ENCODE measurements at regions not wholly inside any gene's neighbourhood (a gene's known extent, or its start where the extent isn't known, plus 50 kb on each side); places are given as distances from the start of the nearest gene placed in this dataset.

DNA sequence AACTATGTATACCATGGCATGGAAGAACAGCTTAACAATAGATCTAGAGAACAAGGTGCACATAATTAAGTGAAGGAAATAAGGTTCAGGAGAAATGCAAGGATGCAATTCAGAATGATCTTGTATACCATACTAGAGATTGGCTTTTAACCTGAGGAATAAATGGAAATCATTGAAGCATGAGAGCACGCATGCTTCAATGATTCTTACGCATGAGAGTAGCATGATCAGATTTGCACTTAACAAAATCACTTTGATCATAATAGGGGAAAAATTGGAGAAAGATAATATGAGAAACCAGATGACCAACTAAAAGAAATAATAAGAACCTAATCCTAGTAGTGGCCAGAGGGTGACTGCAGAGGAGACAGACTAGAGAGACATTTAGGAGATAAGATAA is 133.3 kb upstream of the FSCB start:
- H2AFZ ChIP-seq (ENCODE audit: low read length), result no peak overlapping the region
- H3K27me3 ChIP-seq (ENCODE audit: control insufficient read depth, insufficient read depth, low read length), result no peaks in the 10 kb centered on the region
- no peak overlapping the region for H3K9ac ChIP-seq (ENCODE audit: insufficient read depth, low read length)
- H3K36me3 ChIP-seq (ENCODE audit: control insufficient read depth, insufficient read depth, low read length), result no peaks in the 10 kb centered on the region
- H3K27ac ChIP-seq (ENCODE audit: insufficient read depth, low read length), result no peak overlapping the region
- no peaks in the 10 kb centered on the region for H3K9me3 ChIP-seq (ENCODE audit: control insufficient read depth, insufficient read depth, low read depth, low read length)
- H3K4me3 ChIP-seq (replicated peaks in 1 of 4; ENCODE audit: control extremely low read depth in 1 of 4, insufficient read depth in 1 of 4, low read depth in 3 of 4, low read length in 4 of 4), result no peak overlapping the region
- no peak overlapping the region for H3K4me2 ChIP-seq (ENCODE audit: extremely low read depth, insufficient read depth, low read length)
- H4K20me1 ChIP-seq (ENCODE audit: control insufficient read depth, extremely low read depth, insufficient read depth, low read length), result no peaks in the 10 kb centered on the region
- TF ChIP-seq, protein P1, sequence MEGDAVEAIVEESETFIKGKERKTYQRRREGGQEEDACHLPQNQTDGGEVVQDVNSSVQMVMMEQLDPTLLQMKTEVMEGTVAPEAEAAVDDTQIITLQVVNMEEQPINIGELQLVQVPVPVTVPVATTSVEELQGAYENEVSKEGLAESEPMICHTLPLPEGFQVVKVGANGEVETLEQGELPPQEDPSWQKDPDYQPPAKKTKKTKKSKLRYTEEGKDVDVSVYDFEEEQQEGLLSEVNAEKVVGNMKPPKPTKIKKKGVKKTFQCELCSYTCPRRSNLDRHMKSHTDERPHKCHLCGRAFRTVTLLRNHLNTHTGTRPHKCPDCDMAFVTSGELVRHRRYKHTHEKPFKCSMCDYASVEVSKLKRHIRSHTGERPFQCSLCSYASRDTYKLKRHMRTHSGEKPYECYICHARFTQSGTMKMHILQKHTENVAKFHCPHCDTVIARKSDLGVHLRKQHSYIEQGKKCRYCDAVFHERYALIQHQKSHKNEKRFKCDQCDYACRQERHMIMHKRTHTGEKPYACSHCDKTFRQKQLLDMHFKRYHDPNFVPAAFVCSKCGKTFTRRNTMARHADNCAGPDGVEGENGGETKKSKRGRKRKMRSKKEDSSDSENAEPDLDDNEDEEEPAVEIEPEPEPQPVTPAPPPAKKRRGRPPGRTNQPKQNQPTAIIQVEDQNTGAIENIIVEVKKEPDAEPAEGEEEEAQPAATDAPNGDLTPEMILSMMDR (conservative IDR thresholded peaks at IDR 0.05 in 1 of 2, IDR thresholded peaks at IDR 0.05 in 1 of 2; ENCODE audit: low read depth in 1 of 2, low read length in 2 of 2), result no peak
- TF ChIP-seq EZH2 (IDR thresholded peaks at IDR 0.05; ENCODE audit: low read length, missing control alignments), result no peak
- no peaks in the 10 kb centered on the region for H3K79me2 ChIP-seq (ENCODE audit: control insufficient read depth, insufficient read depth, low read length)
- H3K4me1 ChIP-seq (ENCODE audit: control insufficient read depth, extremely low read depth, insufficient read depth, low read length), result no peaks in the 10 kb centered on the region
- no peak for DNase-seq (ENCODE audit: low read depth in 2 of 2)

DNA sequence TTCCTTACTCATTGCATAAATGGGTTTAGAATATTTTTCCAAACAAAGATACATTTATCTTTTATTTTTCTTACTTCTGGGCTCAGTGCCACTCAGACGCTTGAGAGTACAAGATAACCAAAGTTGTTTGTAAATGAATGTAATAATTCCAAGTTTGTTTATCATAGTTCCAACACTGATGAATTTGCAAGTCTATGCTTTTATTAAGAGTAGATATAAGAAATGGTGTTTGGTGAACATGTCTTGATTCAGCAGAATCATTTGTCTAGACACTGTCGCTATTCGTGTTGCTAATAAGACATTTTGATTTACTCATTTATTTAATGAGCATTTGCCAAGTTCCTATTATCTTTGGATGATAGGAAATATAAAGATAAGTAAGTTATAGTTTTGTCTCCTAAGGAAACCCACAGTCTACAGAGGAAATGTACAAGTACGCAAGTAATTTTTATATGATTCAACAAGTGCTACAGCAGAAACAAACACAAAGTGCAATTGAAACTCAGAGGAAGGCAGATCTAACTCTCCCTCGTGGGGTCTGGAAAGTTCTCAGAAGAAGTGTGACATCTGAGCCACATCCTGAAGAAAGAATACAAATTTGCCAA is 132.8 kb upstream of the FSCB start:
- TF ChIP-seq, protein P1 (conservative IDR thresholded peaks at IDR 0.05 in 1 of 2, IDR thresholded peaks at IDR 0.05 in 1 of 2; ENCODE audit: low read depth in 1 of 2, low read length in 2 of 2), result no peak
- TF ChIP-seq EZH2 (IDR thresholded peaks at IDR 0.05; ENCODE audit: low read length, missing control alignments), result no peak
- DNase-seq (ENCODE audit: low read depth in 2 of 2), result no peak
- H3K27me3 ChIP-seq (ENCODE audit: control insufficient read depth, insufficient read depth, low read length), result no peaks in the 10 kb centered on the region
- H2AFZ ChIP-seq (ENCODE audit: low read length), result no peak overlapping the region
- H3K4me1 ChIP-seq (ENCODE audit: control insufficient read depth, extremely low read depth, insufficient read depth, low read length), result no peaks in the 10 kb centered on the region
- no peaks in the 10 kb centered on the region for H4K20me1 ChIP-seq (ENCODE audit: control insufficient read depth, extremely low read depth, insufficient read depth, low read length)
- H3K9me3 ChIP-seq (ENCODE audit: control insufficient read depth, insufficient read depth, low read depth, low read length), result no peaks in the 10 kb centered on the region
- H3K4me3 ChIP-seq (replicated peaks in 1 of 4; ENCODE audit: control extremely low read depth in 1 of 4, insufficient read depth in 1 of 4, low read depth in 3 of 4, low read length in 4 of 4), result no peak overlapping the region
- H3K79me2 ChIP-seq (ENCODE audit: control insufficient read depth, insufficient read depth, low read length), result no peaks in the 10 kb centered on the region
- no peak overlapping the region for H3K9ac ChIP-seq (ENCODE audit: insufficient read depth, low read length)
- H3K36me3 ChIP-seq (ENCODE audit: control insufficient read depth, insufficient read depth, low read length), result no peaks in the 10 kb centered on the region
- no peak overlapping the region for H3K4me2 ChIP-seq (ENCODE audit: extremely low read depth, insufficient read depth, low read length)
- no peak overlapping the region for H3K27ac ChIP-seq (ENCODE audit: insufficient read depth, low read length)

DNA sequence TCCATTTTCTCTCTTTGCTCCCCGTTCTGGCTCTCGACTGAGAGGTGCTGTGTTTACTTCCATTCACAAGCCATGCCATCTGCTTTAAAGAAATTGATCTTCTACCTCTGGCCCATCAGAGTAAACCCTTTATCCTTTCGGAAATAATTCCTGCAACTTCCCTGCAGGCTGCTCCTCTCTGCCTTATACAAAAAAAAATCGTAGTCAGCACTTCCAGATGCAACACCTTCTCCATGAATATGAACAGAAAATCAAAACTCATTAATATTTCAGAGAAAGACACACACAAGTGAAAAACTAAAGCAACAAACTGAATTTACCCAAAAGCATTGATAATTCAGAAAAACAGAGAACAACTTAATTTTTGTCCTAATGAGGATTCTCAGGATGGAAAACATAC is 127.6 kb upstream of the FSCB start:
- Histone ChIP-seq H3K27ac (ENCODE audit: insufficient read depth, low read length) (no peak overlapping the region), H2AFZ (ENCODE audit: low read length) (no peak overlapping the region), H3K9me3 (ENCODE audit: control insufficient read depth, insufficient read depth, low read depth, low read length) (no peaks in the 10 kb centered on the region), H4K20me1 (ENCODE audit: control insufficient read depth, extremely low read depth, insufficient read depth, low read length) (no peaks in the 10 kb centered on the region), H3K4me3 (replicated peaks in 1 of 4; ENCODE audit: control extremely low read depth in 1 of 4, insufficient read depth in 1 of 4, low read depth in 3 of 4, low read length in 4 of 4) (no peak overlapping the region), H3K27me3 (ENCODE audit: control insufficient read depth, insufficient read depth, low read length) (no peaks in the 10 kb centered on the region), H3K4me2 (ENCODE audit: extremely low read depth, insufficient read depth, low read length) (no peak overlapping the region), H3K36me3 (ENCODE audit: control insufficient read depth, insufficient read depth, low read length) (no peaks in the 10 kb centered on the region), H3K79me2 (ENCODE audit: control insufficient read depth, insufficient read depth, low read length) (no peaks in the 10 kb centered on the region), H3K4me1 (ENCODE audit: control insufficient read depth, extremely low read depth, insufficient read depth, low read length) (no peaks in the 10 kb centered on the region), H3K9ac (ENCODE audit: insufficient read depth, low read length) (no peak overlapping the region)
- DNase-seq (ENCODE audit: low read depth in 2 of 2), result no peak
- TF ChIP-seq, protein P1 (conservative IDR thresholded peaks at IDR 0.05 in 1 of 2, IDR thresholded peaks at IDR 0.05 in 1 of 2; ENCODE audit: low read depth in 1 of 2, low read length in 2 of 2), result no peak

Data from fibroblast of lung (primary cell).